Panc1 (cell line): ENCODE measurements at regions not wholly inside any gene's neighbourhood (a gene's known extent, or its start where the extent isn't known, plus 50 kb on each side); places are given as distances from the start of the nearest gene placed in this dataset.

Source experiments
- ATAC-seq: fragments of 200-7000 bp; cut with Tn5 transposase; 2 replicates; pipeline ENCODE4 v1.9.1; 2020; ENCODE audit warnings: mild to moderate bottlenecking, moderate library complexity
- BruUV-seq: library from RNA; stranded (reverse); fragments of 400-500 nt; replicated peaks from 2 replicates; lab custom pipeline; 2021; lab: Mats Ljungman, UMichigan
- CTCF ChIA-PET: fragments of 300-600 bp; sonication (Branson Sonifier 250); formaldehyde crosslinking; loops from one replicate; lab custom pipeline; 2022; ENCODE audit warnings: antibody characterized with exemption; lab: Charles Lee
- POLR2A ChIA-PET: fragments of 300-600 bp; sonication (Branson Sonifier 250); formaldehyde crosslinking; loops from one replicate; lab custom pipeline; 2022; ENCODE audit warnings: antibody characterized with exemption; lab: Charles Lee
- DNase-seq: peaks from one replicate; pipeline ENCODE4 v3.0.0-alpha.2; 2010; ENCODE audit warnings: low read depth, low spot score
- H3K27ac ChIP-seq: 2 replicates; pipeline ENCODE4 v1.5.1; 2011; ENCODE audit warnings: mild to moderate bottlenecking, low read length, inconsistent platforms
- H3K27me3 ChIP-seq: fragments of 200-500 bp; sonication (Bioruptor generic); 2 replicates; pipeline ENCODE4 v1.6.0; 2014; ENCODE audit warnings: low read length, inconsistent platforms; ENCODE audit not compliant: control insufficient read depth, insufficient read depth
- H3K36me3 ChIP-seq: fragments of 200-500 bp; sonication (Bioruptor generic); 2 replicates; pipeline ENCODE4 v1.5.1; 2014; ENCODE audit warnings: inconsistent platforms, mild to moderate bottlenecking, low read length, moderate library complexity; ENCODE audit not compliant: control insufficient read depth, insufficient read depth
- H3K4me1 ChIP-seq: 2 replicates; pipeline ENCODE4 v1.5.1; 2011; ENCODE audit warnings: inconsistent platforms, mild to moderate bottlenecking, low read length, moderate library complexity; ENCODE audit not compliant: control insufficient read depth, insufficient read depth
- H3K4me3 ChIP-seq, 2 experiments: 2 replicates each; pipeline ENCODE4 v1.5.1; 2011 to 2012; ENCODE audit warnings: low read depth in 2 of 2, low read length in 2 of 2, mild to moderate bottlenecking in 2 of 2, inconsistent platforms in 1 of 2, moderate library complexity in 1 of 2
- H3K9me3 ChIP-seq: fragments of 200-500 bp; sonication (Bioruptor generic); 2 replicates; pipeline ENCODE4 v1.5.1; 2014; ENCODE audit warnings: low read depth, mild to moderate bottlenecking, inconsistent platforms, low read length, moderate library complexity; ENCODE audit not compliant: control insufficient read depth, insufficient read depth
- CTCF ChIP-seq: fragments of 450-650 bp; IDR thresholded peaks from 2 replicates; pipeline ENCODE4 v1.5.1; 2017; ENCODE audit warnings: mild to moderate bottlenecking
- POLR2AphosphoS5 ChIP-seq: IDR thresholded peaks from 2 replicates; pipeline ENCODE4 v1.6.1; 2012; ENCODE audit warnings: mild to moderate bottlenecking, low read depth, low read length, moderate library complexity
- SIN3A ChIP-seq: IDR thresholded peaks from 2 replicates; pipeline ENCODE4 v1.6.1; 2012; ENCODE audit warnings: low read depth, mild to moderate bottlenecking, low read length, moderate library complexity, borderline replicate concordance; ENCODE audit not compliant: insufficient read depth
- TCF7L2 ChIP-seq: IDR thresholded peaks from 2 replicates; pipeline ENCODE4 v1.6.1; 2011; ENCODE audit warnings: mild to moderate bottlenecking, low read depth, low read length, inconsistent platforms
- in situ Hi-C: cut with HindIII; loops from 2 replicates; pipeline ENCODE4 v1.10.0; 2016; ENCODE audit warnings: low sequenced_read_pairs, low pct_unique_long_range_greater_than_20kb
- intact Hi-C: fragments of 100-400 bp; cut with micrococcal nuclease; formaldehyde crosslinking; loops from one replicate; pipeline ENCODE4 v1.10.0; 2022; ENCODE audit not compliant: unreplicated experiment
- TF ChIP-seq, protein P1 (sequence below), 2 experiments: IDR thresholded peaks; 2 replicates each; pipeline ENCODE4 v1.6.1; 2011 to 2012; ENCODE audit warnings: low read depth in 2 of 2, control low read depth in 1 of 2, low read length in 1 of 2, mild to moderate bottlenecking in 1 of 2, moderate library complexity in 1 of 2; ENCODE audit not compliant: insufficient read depth in 1 of 2

DNA sequence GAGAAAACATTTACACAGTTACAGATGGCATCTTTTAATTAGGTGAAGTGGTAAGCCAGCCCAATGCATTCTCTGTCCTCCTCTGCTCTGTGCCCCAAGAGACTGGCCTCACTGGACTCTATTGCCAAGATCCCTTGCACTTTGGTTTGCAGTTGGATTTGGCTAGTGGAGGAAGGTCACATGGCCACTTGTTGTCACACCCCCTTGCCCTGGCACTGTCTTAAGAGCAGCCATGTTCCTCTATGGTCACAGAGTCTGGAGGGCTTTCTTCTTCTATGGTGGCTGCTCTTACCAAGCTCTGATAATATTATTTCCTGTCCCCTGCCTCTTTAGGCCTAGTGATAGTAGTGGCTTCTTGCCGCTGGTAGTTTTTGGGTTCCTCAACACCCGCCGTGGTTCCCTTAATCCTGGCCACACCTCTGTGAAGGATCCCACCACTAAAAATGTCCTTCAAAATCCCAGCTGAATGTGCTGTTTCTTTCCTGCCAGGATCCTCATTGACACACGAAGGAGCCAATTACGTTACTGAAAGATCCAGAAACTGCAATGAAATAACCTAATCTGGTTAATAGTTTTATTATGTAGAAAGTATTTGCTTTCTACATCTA, 111.1 kb downstream of the CDC42EP3 start:
- POLR2A ChIA-PET, result no interaction called here
- in situ Hi-C loops, result no loop called here
- no peaks in the 10 kb centered on the region for H3K27me3 ChIP-seq
- no peaks in the 10 kb centered on the region for H3K36me3 ChIP-seq
- BruUV-seq, result no TSS peak
- no peak overlapping the region for H3K27ac ChIP-seq
- 0 out of 2 replicates have a peak, but pooled peaks cover 6% of the 10 kb centered on the region for H3K4me1 ChIP-seq
- CTCF ChIA-PET, result interaction anchor here (0.6 kb wide), 1 partner anchor 275 kb away, joined by 4 read pairs; no protein-coding TSS in a partner anchor
- no peak overlapping the region for H3K4me3 ChIP-seq
- TF ChIP-seq TCF7L2 (no peak), POLR2AphosphoS5 (no peak), CTCF (no peak), SIN3A (no peak)
- TF ChIP-seq, protein P1, sequence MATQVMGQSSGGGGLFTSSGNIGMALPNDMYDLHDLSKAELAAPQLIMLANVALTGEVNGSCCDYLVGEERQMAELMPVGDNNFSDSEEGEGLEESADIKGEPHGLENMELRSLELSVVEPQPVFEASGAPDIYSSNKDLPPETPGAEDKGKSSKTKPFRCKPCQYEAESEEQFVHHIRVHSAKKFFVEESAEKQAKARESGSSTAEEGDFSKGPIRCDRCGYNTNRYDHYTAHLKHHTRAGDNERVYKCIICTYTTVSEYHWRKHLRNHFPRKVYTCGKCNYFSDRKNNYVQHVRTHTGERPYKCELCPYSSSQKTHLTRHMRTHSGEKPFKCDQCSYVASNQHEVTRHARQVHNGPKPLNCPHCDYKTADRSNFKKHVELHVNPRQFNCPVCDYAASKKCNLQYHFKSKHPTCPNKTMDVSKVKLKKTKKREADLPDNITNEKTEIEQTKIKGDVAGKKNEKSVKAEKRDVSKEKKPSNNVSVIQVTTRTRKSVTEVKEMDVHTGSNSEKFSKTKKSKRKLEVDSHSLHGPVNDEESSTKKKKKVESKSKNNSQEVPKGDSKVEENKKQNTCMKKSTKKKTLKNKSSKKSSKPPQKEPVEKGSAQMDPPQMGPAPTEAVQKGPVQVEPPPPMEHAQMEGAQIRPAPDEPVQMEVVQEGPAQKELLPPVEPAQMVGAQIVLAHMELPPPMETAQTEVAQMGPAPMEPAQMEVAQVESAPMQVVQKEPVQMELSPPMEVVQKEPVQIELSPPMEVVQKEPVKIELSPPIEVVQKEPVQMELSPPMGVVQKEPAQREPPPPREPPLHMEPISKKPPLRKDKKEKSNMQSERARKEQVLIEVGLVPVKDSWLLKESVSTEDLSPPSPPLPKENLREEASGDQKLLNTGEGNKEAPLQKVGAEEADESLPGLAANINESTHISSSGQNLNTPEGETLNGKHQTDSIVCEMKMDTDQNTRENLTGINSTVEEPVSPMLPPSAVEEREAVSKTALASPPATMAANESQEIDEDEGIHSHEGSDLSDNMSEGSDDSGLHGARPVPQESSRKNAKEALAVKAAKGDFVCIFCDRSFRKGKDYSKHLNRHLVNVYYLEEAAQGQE (IDR thresholded peaks at IDR 0.05; ENCODE audit: insufficient read depth in 1 of 2, low read depth in 2 of 2, low read length in 1 of 2), result no peak
- ATAC-seq (no peak), DNase-seq (no peak)
- H3K9me3 ChIP-seq, result no peaks in the 10 kb centered on the region
- intact Hi-C loops, result no loop called here

GRCh38 chr2:37560863-37561614, 110.4 kb downstream of the CDC42EP3 start:
- ATAC-seq, result no peak

More at GRCh38 chr2:37560863-37561614, 110.4 kb downstream of the CDC42EP3 start:
- Histone ChIP-seq H3K27me3 (no peaks in the 10 kb centered on the region), H3K4me1 (0 out of 2 replicates have a peak, but pooled peaks cover 6% of the 10 kb centered on the region), H3K4me3 (no peak overlapping the region), H3K9me3 (no peaks in the 10 kb centered on the region), H3K36me3 (no peaks in the 10 kb centered on the region), H3K27ac (no peak overlapping the region)
- BruUV-seq, result no TSS peak
- TF ChIP-seq POLR2AphosphoS5 (no peak), TCF7L2 (no peak), CTCF (no peak), SIN3A (no peak)
- TF ChIP-seq, protein P1 (IDR thresholded peaks at IDR 0.05; ENCODE audit: insufficient read depth in 1 of 2, low read depth in 2 of 2, low read length in 1 of 2), result no peak
- POLR2A ChIA-PET, result no interaction called here
- in situ Hi-C loops, result no loop called here
- CTCF ChIA-PET, result interaction anchor here (0.6 kb wide), 1 partner anchor 274 kb away, joined by 4 read pairs; no protein-coding TSS in a partner anchor
- intact Hi-C loops, result no loop called here
- no peak for DNase-seq
